ENCODE measurements at regions not wholly inside any gene's neighbourhood (a gene's known extent, or its start where the extent isn't known, plus 50 kb on each side); places are given as distances from the start of the nearest gene placed in this dataset.
A peak's percentile ranks its signal among the peaks of the same experiment; 100 is the strongest.

DNA sequence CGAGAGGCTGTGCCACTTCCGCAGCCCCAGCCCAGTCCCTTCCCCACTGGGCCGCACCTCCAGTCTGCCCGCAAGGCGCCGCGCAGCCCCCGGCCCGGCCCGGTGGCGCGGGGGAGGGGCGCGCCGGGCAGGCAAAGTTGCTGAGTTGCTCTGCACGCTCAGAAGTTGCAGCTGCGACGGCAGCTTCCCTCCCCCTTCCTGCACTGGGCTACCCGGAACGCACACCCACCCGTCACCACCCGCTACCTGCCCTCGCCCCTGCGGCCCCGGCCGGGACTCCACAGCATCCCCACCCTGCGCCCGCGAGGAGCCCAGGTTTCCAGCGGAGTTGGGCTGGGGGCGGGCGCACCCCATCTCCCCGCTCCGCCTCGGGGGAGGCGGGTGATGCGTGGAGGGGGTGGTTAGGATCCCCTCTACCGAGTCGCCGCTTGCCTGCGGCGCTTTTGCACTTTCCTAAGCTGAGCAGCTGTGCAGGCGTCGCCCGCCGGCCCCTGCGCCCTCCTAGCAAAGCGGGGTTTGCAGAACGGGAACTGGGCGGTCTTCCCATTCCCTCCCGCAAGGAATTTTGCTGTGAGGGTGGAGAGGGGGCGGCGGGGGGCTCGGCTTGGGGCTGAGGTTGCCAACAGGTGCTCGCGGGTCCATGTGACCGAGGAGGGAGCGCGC, 55.9 kb upstream of the RREB1 start (continued):
- TF ChIP-seq, protein P1, sequence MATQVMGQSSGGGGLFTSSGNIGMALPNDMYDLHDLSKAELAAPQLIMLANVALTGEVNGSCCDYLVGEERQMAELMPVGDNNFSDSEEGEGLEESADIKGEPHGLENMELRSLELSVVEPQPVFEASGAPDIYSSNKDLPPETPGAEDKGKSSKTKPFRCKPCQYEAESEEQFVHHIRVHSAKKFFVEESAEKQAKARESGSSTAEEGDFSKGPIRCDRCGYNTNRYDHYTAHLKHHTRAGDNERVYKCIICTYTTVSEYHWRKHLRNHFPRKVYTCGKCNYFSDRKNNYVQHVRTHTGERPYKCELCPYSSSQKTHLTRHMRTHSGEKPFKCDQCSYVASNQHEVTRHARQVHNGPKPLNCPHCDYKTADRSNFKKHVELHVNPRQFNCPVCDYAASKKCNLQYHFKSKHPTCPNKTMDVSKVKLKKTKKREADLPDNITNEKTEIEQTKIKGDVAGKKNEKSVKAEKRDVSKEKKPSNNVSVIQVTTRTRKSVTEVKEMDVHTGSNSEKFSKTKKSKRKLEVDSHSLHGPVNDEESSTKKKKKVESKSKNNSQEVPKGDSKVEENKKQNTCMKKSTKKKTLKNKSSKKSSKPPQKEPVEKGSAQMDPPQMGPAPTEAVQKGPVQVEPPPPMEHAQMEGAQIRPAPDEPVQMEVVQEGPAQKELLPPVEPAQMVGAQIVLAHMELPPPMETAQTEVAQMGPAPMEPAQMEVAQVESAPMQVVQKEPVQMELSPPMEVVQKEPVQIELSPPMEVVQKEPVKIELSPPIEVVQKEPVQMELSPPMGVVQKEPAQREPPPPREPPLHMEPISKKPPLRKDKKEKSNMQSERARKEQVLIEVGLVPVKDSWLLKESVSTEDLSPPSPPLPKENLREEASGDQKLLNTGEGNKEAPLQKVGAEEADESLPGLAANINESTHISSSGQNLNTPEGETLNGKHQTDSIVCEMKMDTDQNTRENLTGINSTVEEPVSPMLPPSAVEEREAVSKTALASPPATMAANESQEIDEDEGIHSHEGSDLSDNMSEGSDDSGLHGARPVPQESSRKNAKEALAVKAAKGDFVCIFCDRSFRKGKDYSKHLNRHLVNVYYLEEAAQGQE (IDR thresholded peaks at IDR 0.05; ENCODE audit: low read depth, low read length), result no peak
- TF ChIP-seq RCOR1 (IDR thresholded peaks at IDR 0.05; ENCODE audit: low read length), result no peak
- no peak for TF ChIP-seq RFX5 (IDR thresholded peaks at IDR 0.05; ENCODE audit: low read length)
- no peak for TF ChIP-seq CHD2 (IDR thresholded peaks at IDR 0.05; ENCODE audit: low read length, partially characterized antibody)
- no peak for TF ChIP-seq SMC3 (IDR thresholded peaks at IDR 0.05; ENCODE audit: low read depth, low read length)
- TF ChIP-seq MXI1 (IDR thresholded peaks at IDR 0.05; ENCODE audit: low read depth, low read length), result no peak

- H3K4me1 ChIP-seq (ENCODE audit: control insufficient read depth in 1 of 2, insufficient read depth in 2 of 2, low read depth in 1 of 2, low read length in 1 of 2), result peaks cover 0 to 6% of the 10 kb centered on the region in 2 experiments; a peak in 1 of 4 replicates
- CTCF ChIA-PET, result no interaction called here
- H3K9me2 ChIP-seq, result no peaks in the 10 kb centered on the region
- no peak overlapping the region for H3K9ac ChIP-seq
- no peaks in the 10 kb centered on the region for H3K79me2 ChIP-seq (ENCODE audit: insufficient read depth)
- H3F3A ChIP-seq (replicated peaks; ENCODE audit: insufficient read depth), result no peaks in the 10 kb centered on the region
- no peaks in the 10 kb centered on the region for H4K20me1 ChIP-seq (ENCODE audit: insufficient read depth)
- peak; percentile 38 for DNase-seq
- H3K27ac ChIP-seq (ENCODE audit: low read depth in 2 of 2, low read length in 1 of 2), result no peak overlapping the region
- POLR2A ChIA-PET, result no interaction called here
- no peaks in the 10 kb centered on the region for H3K36me3 ChIP-seq (replicated peaks in 1 of 2; ENCODE audit: control insufficient read depth in 1 of 2, insufficient read depth in 2 of 2, low read length in 1 of 2)
- no peaks in the 10 kb centered on the region for H3K9me3 ChIP-seq
- peak overlapping the region in 1 of 2 experiments; percentile 47; a peak in 2 of 4 replicates for H3K4me3 ChIP-seq (ENCODE audit: low read depth in 2 of 2, low read length in 1 of 2)
- 12% methylated on average over 13 of the region's 31 CpGs for WGBS (ENCODE audit: low lambda C conversion rate)
- H3K4me2 ChIP-seq, result peak overlapping the region; percentile 80; the same call in 1 of the 2 replicates
- H2AFZ ChIP-seq (ENCODE audit: low read depth), result no peak overlapping the region
- no peaks in the 10 kb centered on the region for H3K27me3 ChIP-seq (ENCODE audit: insufficient read depth)
- TF ChIP-seq NRF1 (IDR thresholded peaks at IDR 0.05; ENCODE audit: low read depth, low read length) (no peak), CTCF (IDR thresholded peaks at IDR 0.05) (no peak), GATA2 (CRISPR knock-in tag; IDR thresholded peaks at IDR 0.05) (no peak), EP300 (IDR thresholded peaks at IDR 0.05; ENCODE audit: borderline replicate concordance in 1 of 2, low read depth in 1 of 2, low read length in 1 of 2) (no peak), TCF12 (IDR thresholded peaks at IDR 0.05) (no peak), CHD2 (IDR thresholded peaks at IDR 0.05; ENCODE audit: low read length, partially characterized antibody) (no peak)
Measured at GRCh38 chr6:7052443-7053011, 55.2 kb upstream of the RREB1 start.

Measured in SK-N-SH (cell line).